ENCODE measurements at regions not wholly inside any gene's neighbourhood (a gene's known extent, or its start where the extent isn't known, plus 50 kb on each side); places are given as distances from the start of the nearest gene placed in this dataset.
A peak's percentile ranks its signal among the peaks of the same experiment; 100 is the strongest.
"Not testable (repeated sequence)": the region's sequence is repeated elsewhere in the genome, so short reads cannot be mapped to it uniquely, and the experiment has no call there.

GRCh38 chr22:22300511-22300910 is 55.9 kb downstream of the VPREB1 start:
- 60% methylated on average over 5 of the region's 5 CpGs for WGBS (ENCODE audit: insufficient coverage, low coverage, missing lambda C conversion rate)
- BruUV-seq (replicated peaks); H3K9me1 ChIP-seq (ENCODE audit: control insufficient read depth, insufficient read depth, low read length); H3K4me2 ChIP-seq (ENCODE audit: insufficient read depth, low read length); intact Hi-C loops (cut with micrococcal nuclease); H4K20me1 ChIP-seq (replicated peaks; ENCODE audit: control insufficient read depth, insufficient read depth, low read length); ATAC-seq; CTCF ChIA-PET (ENCODE audit: low intra/inter-chr PET ratio); H3K27me3 ChIP-seq (ENCODE audit: control insufficient read depth in 2 of 2, insufficient read depth in 2 of 2, low read length in 2 of 2); H3K27ac ChIP-seq (ENCODE audit: extremely low read depth, low read depth, low read length); FAIRE-seq; in situ Hi-C loops (cut with MboI); H3K9ac ChIP-seq (ENCODE audit: insufficient read depth in 1 of 2, low read depth in 2 of 2, low read length in 2 of 2); H3K9me3 ChIP-seq (replicated peaks; ENCODE audit: control insufficient read depth, insufficient read depth, low read depth, low read length); DNase-seq (ENCODE audit: extremely low read depth in 1 of 4, low spot score in 3 of 4); H3K4me3 ChIP-seq; H2AFZ ChIP-seq (ENCODE audit: low read depth, low read length): not testable (repeated sequence)
- 0 out of 2 replicates have a peak, but pooled peaks have one; percentile 5 for TF ChIP-seq CBFA2T2 (conservative IDR thresholded peaks at IDR 0.05)
- Histone ChIP-seq H3K36me3 (ENCODE audit: control insufficient read depth, insufficient read depth, low read length) (peaks cover 12% of the 10 kb centered on the region; the same call in 1 of the 3 replicates), H3K79me2 (ENCODE audit: control insufficient read depth, insufficient read depth, low read length) (peaks cover 34% of the 10 kb centered on the region), H3K4me1 (replicated peaks in 1 of 2; ENCODE audit: control insufficient read depth in 2 of 2, insufficient read depth in 2 of 2, low read length in 2 of 2) (peaks cover 0 to 21% of the 10 kb centered on the region in 2 experiments; a peak in 4 of 5 replicates)
- POLR2A ChIA-PET, result interaction anchor here (0.7 kb wide), 1 partner anchor 25 kb away, joined by 3 read pairs; no protein-coding TSS in a partner anchor

GRCh38 chr22:22300946-22301345 is 56.4 kb downstream of the VPREB1 start:
- DNase-seq (ENCODE audit: extremely low read depth in 1 of 4, low spot score in 3 of 4); in situ Hi-C loops (cut with MboI); H3K27ac ChIP-seq (ENCODE audit: extremely low read depth, low read depth, low read length); CTCF ChIA-PET (ENCODE audit: low intra/inter-chr PET ratio); H3K9ac ChIP-seq (ENCODE audit: insufficient read depth in 1 of 2, low read depth in 2 of 2, low read length in 2 of 2); intact Hi-C loops (cut with micrococcal nuclease); H3K4me2 ChIP-seq (ENCODE audit: insufficient read depth, low read length); H4K20me1 ChIP-seq (replicated peaks; ENCODE audit: control insufficient read depth, insufficient read depth, low read length); ATAC-seq; H3K9me1 ChIP-seq (ENCODE audit: control insufficient read depth, insufficient read depth, low read length); FAIRE-seq; H3K4me3 ChIP-seq; H3K9me3 ChIP-seq (replicated peaks; ENCODE audit: control insufficient read depth, insufficient read depth, low read depth, low read length); H2AFZ ChIP-seq (ENCODE audit: low read depth, low read length); BruUV-seq (replicated peaks); H3K27me3 ChIP-seq (ENCODE audit: control insufficient read depth in 2 of 2, insufficient read depth in 2 of 2, low read length in 2 of 2): not testable (repeated sequence)
- 72% methylated on average over 1 of the region's 1 CpG for WGBS (ENCODE audit: insufficient coverage, low coverage, missing lambda C conversion rate)
- peaks cover 32% of the 10 kb centered on the region for H3K79me2 ChIP-seq (ENCODE audit: control insufficient read depth, insufficient read depth, low read length)
- 0 out of 2 replicates have a peak, but pooled peaks have one; percentile 27 for TF ChIP-seq ZNF561 (CRISPR knock-in tag; conservative IDR thresholded peaks at IDR 0.05)
- peak; percentile 53 for TF ChIP-seq MAFG (tag; conservative IDR thresholded peaks at IDR 0.05)
- TF ChIP-seq C11orf30 (IDR thresholded peaks at IDR 0.05; ENCODE audit: low read depth), result peak; percentile 55
- peak; percentile 80 for TF ChIP-seq ZNF316 (IDR thresholded peaks at IDR 0.05)
- peaks cover 15% of the 10 kb centered on the region; the same call in 1 of the 3 replicates for H3K36me3 ChIP-seq (ENCODE audit: control insufficient read depth, insufficient read depth, low read length)
- H3K4me1 ChIP-seq (replicated peaks in 1 of 2; ENCODE audit: control insufficient read depth in 2 of 2, insufficient read depth in 2 of 2, low read length in 2 of 2), result peaks cover 0 to 17% of the 10 kb centered on the region in 2 experiments; a peak in 4 of 5 replicates
- POLR2A ChIA-PET, result interaction anchor here (0.7 kb wide), 1 partner anchor 24 kb away, joined by 3 read pairs; no protein-coding TSS in a partner anchor
